ENCODE measurements at regions not wholly inside any gene's neighbourhood (a gene's known extent, or its start where the extent isn't known, plus 50 kb on each side); places are given as distances from the start of the nearest gene placed in this dataset.

DNA sequence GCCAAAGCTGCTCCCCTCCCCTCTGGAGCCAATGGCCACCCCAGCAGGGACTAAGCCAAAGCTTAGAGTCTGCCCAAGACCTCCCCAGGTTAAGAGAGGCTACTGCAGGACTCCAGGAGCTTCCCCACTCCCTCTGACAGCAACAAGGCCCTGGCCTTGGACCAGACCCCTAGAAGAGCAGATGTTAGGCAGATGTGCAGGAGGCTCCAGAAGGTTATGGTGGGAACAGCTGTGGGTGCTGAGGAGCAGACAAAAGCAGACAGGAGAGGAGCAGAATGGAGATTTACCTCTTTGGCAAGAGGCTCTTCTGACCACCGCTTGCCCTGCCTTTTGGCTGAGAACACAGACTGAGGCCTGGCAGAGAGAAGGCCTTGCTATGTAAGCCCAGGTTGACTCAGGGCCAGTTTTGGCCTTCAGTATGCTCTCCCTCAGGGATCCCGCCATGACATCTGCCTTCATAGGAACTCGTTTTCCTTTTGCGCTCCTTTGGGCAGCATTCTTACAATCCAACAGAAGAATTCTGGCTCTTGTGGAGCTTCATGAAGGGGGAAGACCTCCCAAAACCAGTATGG lies 113.0 kb downstream of the RBFOX3 start:
- no peaks in the 10 kb centered on the region for H3K9me1 ChIP-seq (replicated peaks; ENCODE audit: control insufficient read depth, extremely low read depth, insufficient read depth, low read length)
- H3K9ac ChIP-seq (replicated peaks; ENCODE audit: extremely low read depth, insufficient read depth, low read length): no peak overlapping the region
- ChIA-PET POLR2A (no interaction called here), CTCF (no interaction called here)
- H2AFZ ChIP-seq (ENCODE audit: low read depth, low read length): no peak overlapping the region
- H3K27me3 ChIP-seq (ENCODE audit: control insufficient read depth in 2 of 2, insufficient read depth in 2 of 2, low read length in 2 of 2): no peaks in the 10 kb centered on the region
- no peaks in the 10 kb centered on the region for H3K9me3 ChIP-seq (replicated peaks; ENCODE audit: control insufficient read depth, insufficient read depth, low read length)
- H3K4me3 ChIP-seq (replicated peaks in 1 of 3; ENCODE audit: insufficient read depth in 1 of 3, low read depth in 1 of 3, low read length in 3 of 3): no peak overlapping the region
- TF ChIP-seq, protein P1, sequence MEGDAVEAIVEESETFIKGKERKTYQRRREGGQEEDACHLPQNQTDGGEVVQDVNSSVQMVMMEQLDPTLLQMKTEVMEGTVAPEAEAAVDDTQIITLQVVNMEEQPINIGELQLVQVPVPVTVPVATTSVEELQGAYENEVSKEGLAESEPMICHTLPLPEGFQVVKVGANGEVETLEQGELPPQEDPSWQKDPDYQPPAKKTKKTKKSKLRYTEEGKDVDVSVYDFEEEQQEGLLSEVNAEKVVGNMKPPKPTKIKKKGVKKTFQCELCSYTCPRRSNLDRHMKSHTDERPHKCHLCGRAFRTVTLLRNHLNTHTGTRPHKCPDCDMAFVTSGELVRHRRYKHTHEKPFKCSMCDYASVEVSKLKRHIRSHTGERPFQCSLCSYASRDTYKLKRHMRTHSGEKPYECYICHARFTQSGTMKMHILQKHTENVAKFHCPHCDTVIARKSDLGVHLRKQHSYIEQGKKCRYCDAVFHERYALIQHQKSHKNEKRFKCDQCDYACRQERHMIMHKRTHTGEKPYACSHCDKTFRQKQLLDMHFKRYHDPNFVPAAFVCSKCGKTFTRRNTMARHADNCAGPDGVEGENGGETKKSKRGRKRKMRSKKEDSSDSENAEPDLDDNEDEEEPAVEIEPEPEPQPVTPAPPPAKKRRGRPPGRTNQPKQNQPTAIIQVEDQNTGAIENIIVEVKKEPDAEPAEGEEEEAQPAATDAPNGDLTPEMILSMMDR (IDR thresholded peaks at IDR 0.05; ENCODE audit: extremely low read depth in 1 of 2, insufficient read depth in 1 of 2, low read depth in 1 of 2, low read length in 2 of 2): no peak
- TF ChIP-seq EZH2 (IDR thresholded peaks at IDR 0.05; ENCODE audit: borderline replicate concordance, low read depth, low read length, severe bottlenecking) (no peak), POLR2AphosphoS5 (IDR thresholded peaks at IDR 0.05; ENCODE audit: insufficient read depth, low read depth, low read length) (no peak), JUN (IDR thresholded peaks at IDR 0.05; ENCODE audit: borderline replicate concordance, insufficient read depth, insufficient read length, low read depth) (no peak)
- DNase-seq (ENCODE audit: low read depth, low spot score) (no peak), FAIRE-seq (no peak)
- intact Hi-C loops (cut with micrococcal nuclease): no loop called here
- no peaks in the 10 kb centered on the region for H4K20me1 ChIP-seq (replicated peaks; ENCODE audit: control insufficient read depth, extremely low read depth, insufficient read depth, low read length)
- no peak overlapping the region for H3K4me2 ChIP-seq (ENCODE audit: insufficient read depth, low read length)
- H3K36me3 ChIP-seq (ENCODE audit: control insufficient read depth in 2 of 2, extremely low read depth in 1 of 2, insufficient read depth in 2 of 2, low read length in 2 of 2): no peaks in the 10 kb centered on the region
- H3K79me2 ChIP-seq (ENCODE audit: control insufficient read depth, insufficient read depth, low read length): no peaks in the 10 kb centered on the region
- no peaks in the 10 kb centered on the region for H3K4me1 ChIP-seq (ENCODE audit: control insufficient read depth, extremely low read depth, insufficient read depth, low read length)
- dilution Hi-C loops (cut with MboI; ENCODE audit: extremely low pct_ligation_motif_present, low sequenced_read_pairs): no loop called here
- no peak overlapping the region for H3K27ac ChIP-seq (ENCODE audit: insufficient read depth, low read depth, low read length)
- no TSS peak for BruUV-seq (replicated peaks)

DNA sequence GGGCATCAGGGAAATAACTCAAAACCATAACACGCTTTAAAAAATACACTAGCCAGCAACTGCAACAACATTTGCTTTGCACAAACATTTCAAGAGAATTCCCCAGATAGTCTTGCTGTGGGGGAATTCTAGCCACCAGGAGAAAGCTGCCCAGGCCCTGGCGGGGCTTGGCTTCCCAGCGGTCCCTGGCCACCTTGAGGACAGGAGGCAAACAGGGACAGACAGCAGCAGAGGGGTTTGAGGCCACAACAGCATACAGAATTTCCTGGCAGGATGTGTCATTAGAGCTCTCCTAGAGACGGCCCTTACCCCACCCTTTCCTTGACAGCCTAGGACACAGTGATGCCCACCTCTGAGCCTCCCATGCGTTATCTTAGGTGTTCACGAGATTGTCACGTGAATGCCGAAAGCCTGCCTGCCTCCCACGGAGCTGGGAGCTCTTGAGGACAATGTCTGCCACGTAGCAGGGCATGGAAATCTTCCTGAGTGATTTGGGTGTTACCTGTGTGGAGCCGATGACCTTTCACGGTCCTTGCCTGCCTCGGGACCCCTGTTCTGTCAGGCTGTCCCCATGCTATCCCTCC lies 114.3 kb downstream of the RBFOX3 start:
- ChIA-PET CTCF (no interaction called here), POLR2A (no interaction called here)
- Histone ChIP-seq H3K36me3 (ENCODE audit: control insufficient read depth in 2 of 2, extremely low read depth in 1 of 2, insufficient read depth in 2 of 2, low read length in 2 of 2) (no peaks in the 10 kb centered on the region), H3K79me2 (ENCODE audit: control insufficient read depth, insufficient read depth, low read length) (no peaks in the 10 kb centered on the region), H3K9me3 (replicated peaks; ENCODE audit: control insufficient read depth, insufficient read depth, low read length) (no peaks in the 10 kb centered on the region), H3K4me2 (ENCODE audit: insufficient read depth, low read length) (no peak overlapping the region), H3K27me3 (ENCODE audit: control insufficient read depth in 2 of 2, insufficient read depth in 2 of 2, low read length in 2 of 2) (no peaks in the 10 kb centered on the region), H2AFZ (ENCODE audit: low read depth, low read length) (no peak overlapping the region), H3K4me1 (ENCODE audit: control insufficient read depth, extremely low read depth, insufficient read depth, low read length) (no peaks in the 10 kb centered on the region), H4K20me1 (replicated peaks; ENCODE audit: control insufficient read depth, extremely low read depth, insufficient read depth, low read length) (no peaks in the 10 kb centered on the region), H3K27ac (ENCODE audit: insufficient read depth, low read depth, low read length) (no peak overlapping the region), H3K9ac (replicated peaks; ENCODE audit: extremely low read depth, insufficient read depth, low read length) (no peak overlapping the region), H3K4me3 (replicated peaks in 1 of 3; ENCODE audit: insufficient read depth in 1 of 3, low read depth in 1 of 3, low read length in 3 of 3) (no peak overlapping the region), H3K9me1 (replicated peaks; ENCODE audit: control insufficient read depth, extremely low read depth, insufficient read depth, low read length) (no peaks in the 10 kb centered on the region)
- no peak for DNase-seq (ENCODE audit: low read depth, low spot score)
- dilution Hi-C loops (cut with MboI; ENCODE audit: extremely low pct_ligation_motif_present, low sequenced_read_pairs): no loop called here
- BruUV-seq (replicated peaks): no TSS peak
- intact Hi-C loops (cut with micrococcal nuclease): no loop called here
- FAIRE-seq: no peak
- TF ChIP-seq, protein P2, sequence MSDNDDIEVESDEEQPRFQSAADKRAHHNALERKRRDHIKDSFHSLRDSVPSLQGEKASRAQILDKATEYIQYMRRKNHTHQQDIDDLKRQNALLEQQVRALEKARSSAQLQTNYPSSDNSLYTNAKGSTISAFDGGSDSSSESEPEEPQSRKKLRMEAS (IDR thresholded peaks at IDR 0.05; ENCODE audit: insufficient read depth, insufficient read length): no peak
- TF ChIP-seq FOS (IDR thresholded peaks at IDR 0.05; ENCODE audit: borderline replicate concordance, insufficient read depth, low read length): no peak
